ENCODE measurements at regions not wholly inside any gene's neighbourhood (a gene's known extent, or its start where the extent isn't known, plus 50 kb on each side); places are given as distances from the start of the nearest gene placed in this dataset.
"Not testable (repeated sequence)": the region's sequence is repeated elsewhere in the genome, so short reads cannot be mapped to it uniquely, and the experiment has no call there.

DNA sequence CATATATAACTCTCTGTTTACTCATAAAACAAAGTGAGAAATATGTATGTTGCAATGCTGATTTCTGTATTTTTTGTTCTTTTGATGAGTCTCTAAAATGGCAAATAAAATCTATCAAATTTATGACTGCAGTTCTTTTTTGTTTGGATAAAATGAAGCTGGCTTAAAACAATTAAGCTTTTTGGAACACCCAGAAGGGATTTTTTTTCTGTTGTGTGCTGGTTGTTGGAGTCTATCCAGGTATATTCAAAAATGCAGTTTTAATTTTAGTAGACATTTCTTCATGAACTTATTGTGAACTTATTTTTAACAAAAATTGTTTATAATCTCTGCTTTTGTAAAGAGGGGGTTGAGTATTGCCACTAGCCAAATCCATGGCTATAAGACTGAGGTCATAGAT, 405.5 kb downstream of the RAP2B start:
- H3K4me3 ChIP-seq (ENCODE audit: low read depth, low read length) = no peak overlapping the region
- no peak for DNase-seq (ENCODE audit: low read depth)
- TF ChIP-seq, protein P1, sequence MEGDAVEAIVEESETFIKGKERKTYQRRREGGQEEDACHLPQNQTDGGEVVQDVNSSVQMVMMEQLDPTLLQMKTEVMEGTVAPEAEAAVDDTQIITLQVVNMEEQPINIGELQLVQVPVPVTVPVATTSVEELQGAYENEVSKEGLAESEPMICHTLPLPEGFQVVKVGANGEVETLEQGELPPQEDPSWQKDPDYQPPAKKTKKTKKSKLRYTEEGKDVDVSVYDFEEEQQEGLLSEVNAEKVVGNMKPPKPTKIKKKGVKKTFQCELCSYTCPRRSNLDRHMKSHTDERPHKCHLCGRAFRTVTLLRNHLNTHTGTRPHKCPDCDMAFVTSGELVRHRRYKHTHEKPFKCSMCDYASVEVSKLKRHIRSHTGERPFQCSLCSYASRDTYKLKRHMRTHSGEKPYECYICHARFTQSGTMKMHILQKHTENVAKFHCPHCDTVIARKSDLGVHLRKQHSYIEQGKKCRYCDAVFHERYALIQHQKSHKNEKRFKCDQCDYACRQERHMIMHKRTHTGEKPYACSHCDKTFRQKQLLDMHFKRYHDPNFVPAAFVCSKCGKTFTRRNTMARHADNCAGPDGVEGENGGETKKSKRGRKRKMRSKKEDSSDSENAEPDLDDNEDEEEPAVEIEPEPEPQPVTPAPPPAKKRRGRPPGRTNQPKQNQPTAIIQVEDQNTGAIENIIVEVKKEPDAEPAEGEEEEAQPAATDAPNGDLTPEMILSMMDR (IDR thresholded peaks at IDR 0.05; ENCODE audit: insufficient read depth, low read length) = no peak

GRCh38 chr3:153570481-153570880, 408.5 kb downstream of the RAP2B start:
- not testable (repeated sequence) for H3K4me3 ChIP-seq (ENCODE audit: low read depth, low read length); DNase-seq (ENCODE audit: low read depth)

DNA sequence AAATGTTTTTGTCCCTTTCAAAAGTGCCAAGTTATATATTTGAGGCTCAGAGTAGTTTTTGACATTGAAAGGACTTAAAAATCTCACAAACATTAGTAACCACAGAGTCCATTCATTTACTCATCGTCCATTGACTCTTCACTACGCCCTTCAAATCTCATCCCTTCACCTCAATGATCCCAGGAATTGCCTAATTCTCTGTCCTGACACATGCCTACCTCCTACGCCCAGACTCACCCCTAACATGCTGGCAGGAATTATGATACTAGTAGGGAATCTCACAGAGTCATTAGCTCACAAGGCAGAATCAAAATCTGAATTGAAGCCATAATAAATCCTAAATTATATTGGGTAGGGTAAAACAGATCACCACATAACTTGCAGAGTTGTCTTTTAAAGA, 410.1 kb downstream of the RAP2B start:
- no peak for DNase-seq (ENCODE audit: low read depth)
- TF ChIP-seq, protein P1 (IDR thresholded peaks at IDR 0.05; ENCODE audit: insufficient read depth, low read length) = no peak

GRCh38 chr3:153572654-153573053, 410.6 kb downstream of the RAP2B start:
- DNase-seq (ENCODE audit: low read depth) = no peak
- H3K4me3 ChIP-seq (ENCODE audit: low read depth, low read length) = no peak overlapping the region
- TF ChIP-seq, protein P1 (IDR thresholded peaks at IDR 0.05; ENCODE audit: insufficient read depth, low read length) = no peak

More for the DNA sequence above, 410.1 kb downstream of the RAP2B start:
- no peak overlapping the region for H3K4me3 ChIP-seq (ENCODE audit: low read depth, low read length)

DNA sequence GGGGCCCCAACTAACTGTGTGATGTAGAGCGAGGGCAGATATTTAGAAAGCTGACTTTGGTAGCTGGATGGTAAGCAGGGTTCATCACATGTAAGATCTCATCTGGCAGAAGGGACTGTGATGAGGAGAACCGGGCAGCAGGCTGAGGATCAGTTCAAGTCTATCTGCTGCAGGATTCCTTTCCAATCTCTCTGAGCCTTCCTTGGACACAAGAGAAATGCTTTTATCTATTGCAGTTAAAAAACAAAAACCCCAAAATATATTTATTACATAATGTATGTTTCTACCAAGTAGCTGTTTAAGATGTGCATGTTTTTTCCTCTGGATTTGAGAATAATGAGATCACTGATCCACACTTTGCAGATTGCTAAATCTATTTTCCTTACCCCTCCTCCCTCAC, 411.5 kb downstream of the RAP2B start:
- TF ChIP-seq, protein P1 (IDR thresholded peaks at IDR 0.05; ENCODE audit: insufficient read depth, low read length) = no peak
- no peak overlapping the region for H3K4me3 ChIP-seq (ENCODE audit: low read depth, low read length)
- DNase-seq (ENCODE audit: low read depth) = no peak

GRCh38 chr3:153574445-153574844, 412.4 kb downstream of the RAP2B start:
- H3K4me3 ChIP-seq (ENCODE audit: low read depth, low read length) = no peak overlapping the region
- TF ChIP-seq, protein P1 (IDR thresholded peaks at IDR 0.05; ENCODE audit: insufficient read depth, low read length) = no peak
- peak; percentile 50 for DNase-seq (ENCODE audit: low read depth)

DNA sequence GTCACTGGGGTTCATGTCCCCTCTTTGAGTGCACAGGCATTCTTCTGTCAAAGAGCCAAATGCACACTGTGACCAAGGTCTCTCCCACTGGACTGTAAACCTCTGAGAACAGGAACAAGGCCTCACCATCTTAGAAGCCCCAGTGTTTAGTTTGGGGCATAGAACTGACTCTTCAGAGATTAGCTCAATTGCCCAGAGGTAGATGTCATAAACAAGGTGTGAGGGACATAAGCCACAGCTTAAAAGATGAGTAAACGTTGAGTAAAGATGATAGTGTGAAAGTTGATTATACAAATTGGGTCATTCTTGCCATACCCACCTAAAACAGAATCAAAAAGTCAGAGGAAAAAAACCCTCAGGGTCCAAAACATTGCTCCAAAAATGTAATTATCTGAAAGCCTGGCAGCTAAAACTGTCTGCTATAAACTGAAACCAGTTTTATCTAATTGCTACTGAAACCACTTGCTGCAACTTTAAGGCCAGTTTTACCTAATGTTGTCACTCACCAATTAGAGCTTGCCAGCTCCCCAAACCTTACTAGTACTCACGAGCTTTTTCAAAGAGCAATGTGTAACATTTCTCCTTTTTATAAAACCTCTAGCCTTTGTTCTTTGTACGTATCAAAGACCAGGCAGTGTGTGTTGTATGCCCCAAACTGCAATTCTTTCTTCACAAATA, 415.2 kb downstream of the RAP2B start:
- H3K4me3 ChIP-seq (ENCODE audit: low read depth, low read length) = no peak overlapping the region
- TF ChIP-seq, protein P1 (IDR thresholded peaks at IDR 0.05; ENCODE audit: insufficient read depth, low read length) = no peak
- DNase-seq (ENCODE audit: low read depth) = no peak

All from fibroblast of the aortic adventitia (primary cell).